H9 (cell line): ENCODE measurements at regions not wholly inside any gene's neighbourhood (a gene's known extent, or its start where the extent isn't known, plus 50 kb on each side); places are given as distances from the start of the nearest gene placed in this dataset.

Experiments used
- DNase-seq: peaks from one replicate; pipeline ENCODE4 v3.0.0-alpha.2; 2017
- H2AFZ ChIP-seq: one replicate; pipeline ENCODE4 v1.6.1; 2013; ENCODE audit warnings: mild to moderate bottlenecking, low read length, control low read depth, moderate library complexity
- H2AK5ac ChIP-seq: 2 replicates; pipeline ENCODE4 v1.6.1; 2013; ENCODE audit warnings: low read length, control low read depth, mixed read lengths; ENCODE audit not compliant: insufficient read length
- H2BK120ac ChIP-seq: one replicate; pipeline ENCODE4 v1.6.1; 2013; ENCODE audit warnings: low read depth, mild to moderate bottlenecking, low read length, control low read depth, inconsistent platforms; ENCODE audit not compliant: poor library complexity, severe bottlenecking
- H2BK12ac ChIP-seq: 2 replicates; pipeline ENCODE4 v1.6.1; 2013; ENCODE audit warnings: low read length, control low read depth, mixed read lengths, low read depth; ENCODE audit not compliant: insufficient read length
- H2BK15ac ChIP-seq: 2 replicates; pipeline ENCODE4 v1.6.1; 2013; ENCODE audit warnings: low read depth, low read length, control low read depth
- H2BK20ac ChIP-seq: one replicate; pipeline ENCODE4 v1.6.1; 2013; ENCODE audit warnings: low read depth, mild to moderate bottlenecking, low read length, control low read depth, inconsistent platforms; ENCODE audit not compliant: poor library complexity, severe bottlenecking
- H2BK5ac ChIP-seq: 2 replicates; pipeline ENCODE4 v1.6.1; 2013; ENCODE audit warnings: low read length, control low read depth, mixed read lengths; ENCODE audit not compliant: insufficient read length
- H3K14ac ChIP-seq: 2 replicates; pipeline ENCODE4 v1.6.1; 2013; ENCODE audit warnings: low read length, control low read depth; ENCODE audit not compliant: insufficient read depth
- H3K18ac ChIP-seq: 2 replicates; pipeline ENCODE4 v1.6.1; 2013; ENCODE audit warnings: low read depth, mild to moderate bottlenecking, mixed read lengths, low read length, control low read depth; ENCODE audit not compliant: insufficient read length
- H3K23ac ChIP-seq: 2 replicates; pipeline ENCODE4 v1.6.1; 2013; ENCODE audit warnings: low read length, control low read depth, mixed read lengths, low read depth; ENCODE audit not compliant: insufficient read length
- H3K23me2 ChIP-seq: 2 replicates; pipeline ENCODE4 v1.6.1; 2013; ENCODE audit warnings: low read depth, mild to moderate bottlenecking, mixed read lengths, low read length, control low read depth; ENCODE audit not compliant: insufficient read length, poor library complexity, severe bottlenecking
- H3K27ac ChIP-seq: 2 replicates; pipeline ENCODE4 v1.5.1; 2013; ENCODE audit warnings: low read length, control low read depth, mixed read lengths, low read depth; ENCODE audit not compliant: insufficient read length
- H3K27me3 ChIP-seq: 2 replicates; pipeline ENCODE4 v1.6.1; 2013; ENCODE audit warnings: low read length, control low read depth, inconsistent platforms; ENCODE audit not compliant: insufficient read depth
- H3K4ac ChIP-seq: 2 replicates; pipeline ENCODE4 v1.6.1; 2013; ENCODE audit warnings: low read depth, mild to moderate bottlenecking, control low read depth, inconsistent platforms, low read length, moderate library complexity
- H3K4me1 ChIP-seq: 2 replicates; pipeline ENCODE4 v1.6.1; 2013; ENCODE audit warnings: low read length, control low read depth, inconsistent platforms; ENCODE audit not compliant: insufficient read depth
- H3K4me2 ChIP-seq: 2 replicates; pipeline ENCODE4 v1.6.1; 2013; ENCODE audit warnings: low read length, control low read depth, mixed read lengths; ENCODE audit not compliant: insufficient read length, insufficient read depth
- H3K56ac ChIP-seq: 2 replicates; pipeline ENCODE4 v1.6.1; 2013; ENCODE audit warnings: low read depth, mild to moderate bottlenecking, mixed read lengths, low read length, control low read depth; ENCODE audit not compliant: insufficient read length
- H3K79me1 ChIP-seq: 2 replicates; pipeline ENCODE4 v1.6.1; 2013; ENCODE audit warnings: low read depth, mild to moderate bottlenecking, moderate library complexity, low read length, control low read depth, inconsistent platforms; ENCODE audit not compliant: insufficient read depth, poor library complexity, severe bottlenecking
- H3K79me2 ChIP-seq: 2 replicates; pipeline ENCODE4 v1.6.1; 2013; ENCODE audit warnings: low read length, control low read depth, inconsistent platforms; ENCODE audit not compliant: insufficient read depth
- H3K9ac ChIP-seq: 2 replicates; pipeline ENCODE4 v1.6.1; 2013; ENCODE audit warnings: low read length, control low read depth, mixed read lengths; ENCODE audit not compliant: insufficient read length; ENCODE audit errors: extremely low read depth
- H3K9me3 ChIP-seq: one replicate; pipeline ENCODE4 v1.6.1; 2013; ENCODE audit warnings: low read depth, low read length, inconsistent platforms; ENCODE audit not compliant: control insufficient read depth
- H3T11ph ChIP-seq: one replicate; pipeline ENCODE4 v1.6.1; 2013; ENCODE audit warnings: mild to moderate bottlenecking, low read length, control low read depth, inconsistent platforms
- H4K20me1 ChIP-seq: one replicate; pipeline ENCODE4 v1.6.1; 2013; ENCODE audit not compliant: control insufficient read depth, insufficient read length, insufficient read depth
- H4K5ac ChIP-seq: 2 replicates; pipeline ENCODE4 v1.6.1; 2013; ENCODE audit warnings: low read depth, mild to moderate bottlenecking, mixed read lengths, low read length, control low read depth; ENCODE audit not compliant: insufficient read length
- H4K8ac ChIP-seq: replicated peaks from 2 replicates; pipeline ENCODE4 v1.6.1; 2013; ENCODE audit warnings: low read length, control low read depth, mixed read lengths, low read depth; ENCODE audit not compliant: insufficient read length
- H4K91ac ChIP-seq: 2 replicates; pipeline ENCODE4 v1.6.1; 2013; ENCODE audit warnings: low read depth, mild to moderate bottlenecking, moderate library complexity, mixed read lengths, low read length, control low read depth; ENCODE audit not compliant: insufficient read length
- H3K27ac Mint-ChIP-seq, 3 experiments: 2 replicates in 2 of 3; 3 replicates in 1 of 3; pipeline ENCODE4 v1.8.0; 2020 to 2021; ENCODE audit warnings: mixed read lengths in 3 of 3, mild to moderate bottlenecking in 1 of 3, moderate library complexity in 1 of 3
- H3K27me3 Mint-ChIP-seq: 2 replicates; pipeline ENCODE4 v1.8.0; 2021; ENCODE audit warnings: low read depth, mild to moderate bottlenecking, moderate library complexity, mixed read lengths
- H3K36me3 Mint-ChIP-seq, 3 experiments: 2 replicates in 2 of 3; 3 replicates in 1 of 3; pipeline ENCODE4 v1.8.0; 2020 to 2021; ENCODE audit warnings: low read depth in 3 of 3, mixed read lengths in 3 of 3; ENCODE audit not compliant: insufficient read depth in 1 of 3
- H3K4me1 Mint-ChIP-seq, 2 experiments: 2 replicates each; pipeline ENCODE4 v1.8.0; 2020; ENCODE audit warnings: mixed read lengths in 2 of 2
- H3K4me3 Mint-ChIP-seq, 2 experiments: 2 replicates in 1 of 2; 3 replicates in 1 of 2; pipeline ENCODE4 v1.8.0; 2020 to 2021; ENCODE audit warnings: mild to moderate bottlenecking in 2 of 2, mixed read lengths in 2 of 2, moderate library complexity in 1 of 2
- H3K9me3 Mint-ChIP-seq, 2 experiments: 2 replicates in 1 of 2; 3 replicates in 1 of 2; pipeline ENCODE4 v1.8.0; 2020; ENCODE audit warnings: mild to moderate bottlenecking in 2 of 2, mixed read lengths in 2 of 2, moderate library complexity in 1 of 2
- WGBS: extraction: QIAGEN DNeasy Blood & Tissue Kit; methylation state at CpG from one replicate; pipeline ENCODE4 v1.1.7; 2013; ENCODE audit warnings: missing lambda C conversion rate, low lambda C conversion rate, mixed read lengths; ENCODE audit not compliant: insufficient read length; ENCODE audit errors: extremely low coverage; 5-methylcytosine and 5-hydroxymethylcytosine counted together
- TF ChIP-seq, protein P1 (sequence below): fragments of 200-600 bp; sonication (generic); conservative IDR thresholded peaks from 3 replicates; pipeline ENCODE4 v1.8.0; 2021; ENCODE audit warnings: antibody characterized with exemption, mild to moderate bottlenecking

DNA sequence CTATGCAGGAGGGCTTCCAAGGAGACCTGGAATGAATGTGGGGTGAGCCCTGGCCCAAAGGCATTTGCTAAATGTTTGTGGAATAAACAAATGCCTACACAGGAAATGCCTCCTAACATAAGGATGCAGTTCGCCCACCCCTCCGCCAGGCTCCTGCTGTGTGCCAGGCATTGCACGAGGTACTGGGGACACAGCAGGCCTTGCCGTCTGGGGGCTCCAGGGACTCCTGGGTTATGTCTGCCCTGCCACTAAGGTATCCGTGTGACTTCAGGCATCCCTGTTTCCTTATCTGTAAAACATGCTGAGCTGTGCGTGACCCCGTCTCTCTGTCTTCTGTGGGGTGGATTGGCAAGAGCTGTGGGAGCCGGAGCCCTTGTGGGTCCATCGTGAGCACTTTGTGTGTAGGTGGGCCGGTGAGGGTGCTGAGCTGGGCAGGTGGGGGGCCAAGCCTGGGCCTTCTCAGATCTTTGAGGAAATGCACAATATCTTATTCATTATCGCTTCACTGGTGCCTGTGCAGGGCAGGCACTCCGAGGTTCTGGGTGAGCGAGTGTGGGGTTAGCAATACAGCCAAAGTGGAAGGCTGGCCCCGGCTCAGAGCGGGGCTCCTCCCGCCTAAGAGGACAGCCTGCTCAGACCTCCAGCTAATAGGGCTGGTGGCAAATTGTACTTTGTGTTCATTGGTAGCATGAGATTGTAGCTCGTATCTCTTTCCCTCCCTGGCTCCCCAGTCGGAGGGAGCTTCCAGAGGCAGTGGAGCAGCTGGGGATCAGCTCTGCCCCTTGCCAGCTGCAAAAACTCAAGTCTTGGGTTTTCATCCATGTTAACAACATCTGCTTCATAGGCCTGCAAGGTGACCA, 126.8 kb downstream of the GLI2 start:
- TF ChIP-seq, protein P1, sequence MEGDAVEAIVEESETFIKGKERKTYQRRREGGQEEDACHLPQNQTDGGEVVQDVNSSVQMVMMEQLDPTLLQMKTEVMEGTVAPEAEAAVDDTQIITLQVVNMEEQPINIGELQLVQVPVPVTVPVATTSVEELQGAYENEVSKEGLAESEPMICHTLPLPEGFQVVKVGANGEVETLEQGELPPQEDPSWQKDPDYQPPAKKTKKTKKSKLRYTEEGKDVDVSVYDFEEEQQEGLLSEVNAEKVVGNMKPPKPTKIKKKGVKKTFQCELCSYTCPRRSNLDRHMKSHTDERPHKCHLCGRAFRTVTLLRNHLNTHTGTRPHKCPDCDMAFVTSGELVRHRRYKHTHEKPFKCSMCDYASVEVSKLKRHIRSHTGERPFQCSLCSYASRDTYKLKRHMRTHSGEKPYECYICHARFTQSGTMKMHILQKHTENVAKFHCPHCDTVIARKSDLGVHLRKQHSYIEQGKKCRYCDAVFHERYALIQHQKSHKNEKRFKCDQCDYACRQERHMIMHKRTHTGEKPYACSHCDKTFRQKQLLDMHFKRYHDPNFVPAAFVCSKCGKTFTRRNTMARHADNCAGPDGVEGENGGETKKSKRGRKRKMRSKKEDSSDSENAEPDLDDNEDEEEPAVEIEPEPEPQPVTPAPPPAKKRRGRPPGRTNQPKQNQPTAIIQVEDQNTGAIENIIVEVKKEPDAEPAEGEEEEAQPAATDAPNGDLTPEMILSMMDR, result 0 out of 3 replicates have a peak, but pooled peaks have one; percentile 9
- Histone ChIP-seq H3K9ac (no peak overlapping the region), H2BK120ac (no peak overlapping the region), H3K4me2 (no peak overlapping the region), H3K27ac (no peak overlapping the region), H4K91ac (no peak overlapping the region), H3K4ac (no peak overlapping the region), H2BK15ac (no peak overlapping the region), H3K23ac (no peak overlapping the region), H3K23me2 (peaks cover 2% of the 10 kb centered on the region), H3K56ac (no peak overlapping the region), H3K79me2 (no peaks in the 10 kb centered on the region; the same call in 1 of the 2 replicates), H3K4me1 (peaks cover 18% of the 10 kb centered on the region), H4K5ac (no peak overlapping the region), H2BK12ac (no peak overlapping the region), H2AFZ (no peak overlapping the region), H3K79me1 (no peaks in the 10 kb centered on the region), H4K8ac (no peak overlapping the region), H3K27me3 (no peaks in the 10 kb centered on the region), H2BK5ac (no peak overlapping the region), H2BK20ac (no peak overlapping the region), H3K14ac (no peak overlapping the region; the same call in 1 of the 2 replicates), H3K9me3 (no peaks in the 10 kb centered on the region), H4K20me1 (no peaks in the 10 kb centered on the region), H2AK5ac (no peak overlapping the region), H3K18ac (no peak overlapping the region), H3T11ph (no peak overlapping the region)
- H3K27ac Mint-ChIP-seq, result peak overlapping the region; percentile 33 to 86 (median 84); a peak in 4 of 7 replicates
- no peak for DNase-seq
- H3K27me3 Mint-ChIP-seq, result peaks cover 3% of the 10 kb centered on the region
- peaks cover 65 to 77% of the 10 kb centered on the region in 2 experiments for H3K4me1 Mint-ChIP-seq
- no peaks in the 10 kb centered on the region for H3K9me3 Mint-ChIP-seq
- no peak overlapping the region for H3K4me3 Mint-ChIP-seq
- peaks cover 3 to 6% (median 5%) of the 10 kb centered on the region in 3 experiments; a peak in 2 of 7 replicates for H3K36me3 Mint-ChIP-seq
- WGBS, result no CpG with 5 or more reads among the region's 18 CpGs
